Right renal cortex interstitium (tissue), 3 donors: ENCODE measurements at regions not wholly inside any gene's neighbourhood (a gene's known extent, or its start where the extent isn't known, plus 50 kb on each side); places are given as distances from the start of the nearest gene placed in this dataset.

Experiments used
- DNase-seq, 3 donors: peaks; one replicate each; pipeline ENCODE4 v3.0.0-alpha.2; 2013; ENCODE audit warnings: low read depth in 3 of 3, low spot score in 2 of 3

DNA sequence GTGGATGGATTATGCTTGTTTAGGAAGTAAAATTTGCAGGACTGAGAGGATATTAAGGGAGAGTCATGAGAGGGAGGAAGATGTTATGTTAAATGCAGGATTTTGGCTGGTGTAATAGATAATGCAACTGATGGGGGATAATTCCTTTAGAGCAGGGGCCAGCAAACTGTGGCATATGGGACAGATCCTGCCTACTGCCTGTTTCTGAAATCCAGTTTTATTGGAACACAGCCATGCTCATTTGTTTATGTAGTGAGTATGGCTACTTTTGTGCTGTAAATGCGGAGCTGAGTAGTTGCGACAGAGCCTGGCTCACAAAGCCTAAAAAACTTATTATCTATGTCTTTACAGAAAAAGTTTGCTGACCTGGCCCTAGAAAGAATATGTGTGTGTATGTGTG lies 66.6 kb upstream of the MPPED2 start:
- DNase-seq: no peak

DNA sequence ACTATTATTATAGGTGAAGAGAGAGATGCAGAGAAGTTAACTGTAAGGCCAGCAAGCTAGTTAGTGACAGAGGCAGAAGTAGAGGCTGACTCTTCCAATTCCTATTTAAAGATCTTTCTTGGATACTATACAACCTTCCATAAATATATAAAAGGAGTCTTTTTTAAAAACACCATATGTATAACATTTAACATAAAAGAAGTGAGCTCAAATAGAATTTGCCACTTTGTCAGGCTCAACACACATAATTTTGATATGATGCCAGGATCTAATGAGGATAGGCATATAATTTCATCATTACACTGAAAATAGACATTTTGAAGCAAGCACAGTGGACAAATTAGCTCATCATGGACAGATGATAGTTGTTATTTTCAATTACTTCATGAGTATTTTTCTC lies 64.1 kb upstream of the MPPED2 start:
- no peak for DNase-seq
